Hematopoietic multipotent progenitor cell (in vitro differentiated cells): ENCODE measurements at regions not wholly inside any gene's neighbourhood (a gene's known extent, or its start where the extent isn't known, plus 50 kb on each side); places are given as distances from the start of the nearest gene placed in this dataset.

ENCODE experiments used
- DNase-seq, 3 donors: peaks; one replicate each; pipeline ENCODE4 v3.0.0-alpha.2; 2011 to 2015; ENCODE audit warnings: low read depth in 2 of 3, low spot score in 2 of 3

DNA sequence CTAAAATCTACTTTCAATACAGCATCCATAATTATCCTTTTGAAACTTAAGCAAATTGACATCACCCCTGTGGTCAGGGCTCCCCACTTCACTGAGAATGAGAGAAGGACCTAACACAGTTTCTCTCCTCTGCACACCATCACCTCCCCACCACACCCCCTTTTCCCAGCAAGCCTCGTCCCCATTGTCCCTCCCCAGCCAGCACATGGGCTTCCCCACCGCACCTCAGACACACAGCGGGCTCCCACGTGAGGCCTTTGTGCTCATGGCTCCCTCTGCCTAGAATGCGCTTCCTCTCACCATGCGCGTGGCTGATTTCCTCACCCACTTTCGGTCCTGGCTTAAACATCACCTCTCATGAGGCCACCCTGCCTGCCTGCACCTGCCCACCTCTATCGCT is 639.0 kb upstream of the FRG1 start:
- DNase-seq, result no peak

DNA sequence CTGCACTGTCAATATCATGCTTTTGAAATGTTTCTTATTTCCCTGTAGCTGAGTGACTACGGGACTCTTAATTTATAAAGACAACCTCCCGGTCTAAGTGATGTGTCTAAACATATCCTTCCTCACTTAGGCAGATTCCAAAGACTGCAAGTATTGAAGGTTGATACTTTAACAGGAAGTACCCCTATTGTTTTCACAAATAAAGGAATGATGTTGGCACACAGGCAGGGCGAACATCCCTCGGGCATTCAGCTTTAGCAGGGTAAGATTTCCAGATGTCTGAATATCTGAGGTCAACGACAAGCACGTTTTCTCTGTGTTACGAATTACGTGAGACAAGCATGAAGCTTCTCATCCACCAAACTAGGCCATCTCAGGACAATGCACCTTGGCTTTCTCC is 638.0 kb upstream of the FRG1 start:
- no peak for DNase-seq

DNA sequence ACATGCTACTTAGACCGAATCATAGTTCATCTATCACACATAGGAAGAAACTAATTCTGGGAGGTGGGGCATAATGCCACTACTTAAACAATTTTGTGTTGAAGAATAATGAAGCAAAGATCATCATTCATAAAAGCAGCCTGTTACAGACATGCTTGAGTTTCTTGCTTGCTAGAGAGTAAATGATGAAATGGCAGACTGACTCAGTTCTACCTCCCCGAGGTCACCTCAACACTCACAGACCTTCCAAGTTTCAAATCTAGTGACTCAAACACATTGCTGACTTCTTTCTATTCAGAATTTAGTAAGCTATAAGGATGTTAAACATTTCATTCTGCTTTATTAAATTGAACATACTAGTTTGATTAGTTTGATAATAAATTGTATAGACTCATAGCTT is 636.5 kb upstream of the FRG1 start:
- DNase-seq, result no peak

DNA sequence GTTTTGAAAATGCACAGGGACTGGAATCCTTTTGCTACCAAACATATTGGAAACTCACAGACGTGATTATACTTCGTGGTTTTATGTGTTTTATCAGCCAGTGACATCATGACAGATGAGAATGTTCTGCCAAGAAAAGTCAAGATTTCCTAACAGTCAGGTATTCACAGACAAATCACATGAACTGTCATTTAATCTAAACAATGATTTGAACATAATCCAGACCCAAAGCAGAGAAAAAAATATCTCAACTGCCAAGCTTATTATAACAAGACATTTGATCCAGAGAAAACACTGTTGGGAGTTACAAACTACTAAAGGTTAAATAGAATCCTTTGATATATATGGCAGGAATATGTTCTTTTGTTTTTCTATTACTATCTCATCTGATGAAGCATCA is 635.9 kb upstream of the FRG1 start:
- no peak for DNase-seq

DNA sequence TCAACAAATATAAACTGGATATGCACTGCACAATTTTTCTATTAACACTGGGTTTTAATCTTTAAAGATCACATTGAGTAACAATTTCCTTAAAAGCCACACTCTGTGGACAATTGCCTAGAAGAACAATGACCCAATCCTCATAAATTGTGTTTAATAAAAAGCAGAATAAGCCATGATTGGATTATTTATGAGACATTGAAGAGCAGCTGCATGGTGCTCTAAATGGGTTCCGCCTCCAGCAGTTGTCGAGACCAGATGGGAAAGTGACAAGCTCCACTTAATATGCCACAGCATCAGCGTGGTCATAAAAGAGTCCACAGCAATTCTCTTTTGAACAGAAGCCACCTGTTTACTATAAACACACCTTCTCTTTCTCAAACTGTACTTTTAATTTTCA is 635.2 kb upstream of the FRG1 start:
- peak in 1 of 3 donors; percentile 29 for DNase-seq

DNA sequence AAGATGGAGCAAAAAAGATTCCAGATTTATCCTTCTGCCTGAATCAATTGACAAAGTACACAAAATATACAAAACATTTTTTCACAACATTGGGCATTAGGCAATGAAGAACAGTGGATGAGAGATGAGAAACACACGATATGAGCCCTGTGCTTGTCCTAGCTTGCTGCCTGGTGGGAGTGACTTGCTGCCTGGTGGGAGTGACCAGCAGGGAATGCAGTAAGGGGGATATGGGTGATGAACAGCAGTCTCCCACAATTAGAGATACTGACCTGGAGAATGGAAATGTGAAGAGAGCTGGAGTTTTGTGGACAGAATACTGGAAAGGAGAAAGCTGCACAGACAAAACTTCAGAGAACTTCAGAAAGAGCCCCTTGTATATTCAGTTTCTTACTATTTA is 629.4 kb upstream of the FRG1 start:
- DNase-seq, result no peak

DNA sequence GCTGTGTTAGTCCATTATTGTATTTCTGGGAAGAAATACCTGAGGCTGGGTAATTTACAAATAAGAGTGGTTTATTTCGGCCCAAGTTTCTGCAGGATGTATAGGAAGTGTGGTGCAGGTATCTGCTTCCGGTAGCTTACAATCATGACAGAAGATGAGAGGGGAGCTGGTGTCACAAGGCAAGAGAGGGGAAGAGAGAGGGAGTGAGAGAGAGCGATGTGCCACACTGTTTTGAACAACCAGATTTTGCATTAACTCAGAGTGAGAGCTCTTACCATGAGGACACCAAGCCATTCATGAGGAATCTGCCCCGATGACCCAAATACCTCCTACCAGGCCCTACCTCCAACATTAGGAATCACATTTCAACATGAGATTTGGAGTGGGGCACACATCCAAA is 627.6 kb upstream of the FRG1 start:
- DNase-seq, result no peak

DNA sequence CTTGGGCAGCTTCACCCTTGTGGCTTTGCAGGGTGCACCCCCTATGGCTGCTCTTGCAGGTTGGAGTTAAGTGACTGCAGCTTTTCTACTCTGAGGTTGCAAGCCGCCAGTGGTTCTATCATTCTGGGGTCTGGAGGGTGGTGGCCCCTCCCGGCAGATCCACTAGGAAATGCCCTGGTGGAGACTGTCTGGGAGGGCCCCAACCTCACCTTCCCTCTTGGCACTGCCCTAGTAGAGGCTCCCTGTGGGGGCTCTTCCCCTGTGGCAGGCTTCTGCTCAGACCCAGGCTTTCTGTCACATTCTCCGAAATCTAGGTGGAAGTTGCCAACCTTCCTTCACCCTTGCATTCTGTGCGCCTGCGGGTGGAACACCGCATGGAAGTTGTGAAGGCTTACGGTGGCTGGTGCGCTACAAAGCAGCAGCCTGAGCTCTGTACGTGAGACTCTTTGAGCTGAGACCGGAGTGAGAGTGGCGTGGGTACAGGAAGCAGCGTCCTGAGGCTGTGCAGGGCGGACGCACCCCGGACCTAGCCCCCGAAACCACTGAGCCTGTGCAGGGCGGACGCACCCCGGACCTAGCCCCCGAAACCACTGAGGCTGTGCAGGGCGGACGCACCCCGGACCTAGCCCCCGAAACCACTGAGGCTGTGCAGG is 626.7 kb upstream of the FRG1 start:
- no peak for DNase-seq

DNA sequence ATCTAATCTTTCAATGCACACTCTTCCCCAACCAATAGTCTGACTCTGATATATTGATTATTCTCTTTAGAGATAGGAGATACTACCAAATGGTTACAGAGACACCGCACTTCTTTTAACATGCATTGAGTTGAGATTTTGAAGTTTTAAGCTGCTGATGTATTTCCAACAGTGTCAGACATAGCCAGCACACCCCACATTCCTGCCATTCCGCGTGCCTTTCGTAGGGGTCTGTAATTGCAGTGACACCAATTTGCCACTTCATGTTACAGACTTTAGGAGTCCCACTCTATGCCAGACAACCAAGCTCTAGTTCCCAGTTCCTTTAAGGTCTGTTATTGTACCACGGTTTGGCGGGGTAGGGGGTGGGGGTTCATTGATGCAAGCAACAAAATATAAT is 618.2 kb upstream of the FRG1 start:
- DNase-seq, result no peak

DNA sequence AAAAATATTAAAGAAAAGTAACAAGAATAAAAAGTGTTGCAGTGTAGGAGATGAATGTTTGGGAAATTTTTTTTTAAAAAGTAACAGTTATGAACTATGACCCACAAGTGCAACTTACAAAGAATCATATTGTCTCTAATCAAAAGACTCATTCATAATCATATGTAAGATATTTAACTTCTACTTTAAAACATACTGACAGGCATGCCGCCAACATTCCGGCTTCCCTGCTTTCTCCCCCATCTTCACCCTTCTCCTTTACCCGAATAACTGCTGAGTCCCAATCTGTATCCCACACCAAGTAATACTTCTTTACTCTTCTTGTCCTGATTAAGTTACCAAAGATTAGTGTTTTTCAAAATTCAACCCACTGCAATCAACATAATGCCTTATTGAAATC is 598.8 kb upstream of the FRG1 start:
- DNase-seq, result no peak

DNA sequence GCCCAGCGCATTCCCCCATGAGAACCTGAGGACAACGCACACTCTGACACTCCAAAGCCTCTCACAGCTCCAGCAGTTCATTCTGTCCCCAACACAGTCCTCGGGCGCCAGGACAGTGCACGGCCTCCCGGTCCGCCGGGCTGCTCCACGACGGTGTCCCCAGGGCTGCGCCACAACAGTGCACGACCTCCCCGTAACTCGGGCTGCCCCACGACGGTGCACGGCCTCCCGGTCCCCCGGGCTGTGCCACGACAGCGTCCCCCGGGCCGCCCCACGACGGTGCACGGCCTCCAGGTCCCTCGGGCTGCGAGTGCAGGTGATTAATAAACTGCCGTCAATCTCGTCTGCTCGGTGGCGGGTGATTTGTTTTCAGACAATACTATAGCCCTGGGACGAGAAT is 585.1 kb upstream of the FRG1 start:
- no peak for DNase-seq

DNA sequence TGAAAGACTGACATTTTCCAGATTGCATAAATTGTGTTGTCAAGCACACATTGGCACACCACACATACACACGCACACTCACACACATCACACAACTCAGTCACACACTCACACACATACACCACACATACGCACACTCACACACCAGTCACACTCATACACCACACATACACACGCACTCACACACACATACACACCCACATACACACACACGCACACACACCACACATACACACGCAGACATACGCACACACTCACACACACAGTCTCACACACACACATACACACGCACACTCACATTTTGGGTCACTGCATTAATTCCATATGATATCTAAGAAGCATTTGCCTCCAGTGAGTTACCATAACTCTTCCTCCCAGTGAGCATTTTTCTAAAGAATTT is 578.3 kb upstream of the FRG1 start:
- DNase-seq, result no peak

DNA sequence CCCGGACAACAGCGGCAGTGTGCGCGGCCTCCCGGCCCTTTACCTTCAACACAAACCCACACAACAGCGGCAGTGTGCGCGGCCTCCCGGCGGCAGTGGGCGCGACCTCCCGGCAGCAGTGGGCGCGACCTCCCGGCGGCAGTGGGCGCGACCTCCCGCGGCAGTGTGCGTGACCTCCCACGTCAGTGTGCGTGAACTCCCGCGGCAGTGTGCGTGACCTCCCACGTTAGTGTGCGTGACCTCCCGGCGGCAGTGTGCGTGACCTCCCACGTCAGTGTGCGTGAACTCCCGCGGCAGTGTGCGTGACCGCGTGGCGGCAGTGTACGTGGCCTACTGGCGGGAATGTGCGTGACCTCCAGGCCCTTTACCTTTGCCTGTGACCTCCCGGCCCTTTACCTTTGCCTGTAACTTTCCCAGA is 576.6 kb upstream of the FRG1 start:
- no peak for DNase-seq

DNA sequence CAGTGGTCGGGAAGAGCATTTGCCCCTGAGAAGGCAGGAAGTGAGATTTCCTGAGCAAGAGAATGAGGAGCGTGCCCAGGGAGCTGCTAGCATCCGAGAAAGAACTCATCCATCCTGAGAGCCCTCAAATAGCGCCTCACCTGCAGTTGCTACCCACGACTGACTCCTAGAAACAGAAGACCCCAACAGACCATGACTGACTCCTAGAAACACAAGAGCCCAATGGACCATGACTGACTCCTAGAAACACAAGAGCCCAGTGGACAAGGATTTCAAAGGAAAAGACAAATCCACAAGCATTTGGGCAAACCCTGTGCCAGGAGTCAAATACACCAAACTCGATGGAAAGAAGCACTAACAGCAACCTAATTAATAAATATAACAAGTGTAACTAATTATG is 575.2 kb upstream of the FRG1 start:
- no peak for DNase-seq

DNA sequence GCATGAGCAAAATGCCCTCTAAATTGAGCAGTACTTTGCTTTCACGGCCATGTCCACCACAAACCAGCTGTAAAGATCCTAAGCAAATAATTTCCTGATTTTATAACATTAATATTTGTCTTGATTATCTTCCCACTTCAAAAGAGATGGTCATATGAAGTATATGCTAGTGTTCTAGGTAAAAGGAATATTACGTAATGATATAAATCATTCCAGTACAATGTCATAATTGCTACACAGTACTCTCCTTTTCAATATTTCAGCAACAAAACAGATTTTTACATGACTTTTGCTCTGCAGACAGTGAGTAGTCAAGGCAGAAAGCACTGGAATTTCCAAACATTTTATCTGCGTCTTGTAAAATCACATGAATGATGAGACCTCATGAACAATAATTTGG is 572.8 kb upstream of the FRG1 start:
- DNase-seq, result no peak

DNA sequence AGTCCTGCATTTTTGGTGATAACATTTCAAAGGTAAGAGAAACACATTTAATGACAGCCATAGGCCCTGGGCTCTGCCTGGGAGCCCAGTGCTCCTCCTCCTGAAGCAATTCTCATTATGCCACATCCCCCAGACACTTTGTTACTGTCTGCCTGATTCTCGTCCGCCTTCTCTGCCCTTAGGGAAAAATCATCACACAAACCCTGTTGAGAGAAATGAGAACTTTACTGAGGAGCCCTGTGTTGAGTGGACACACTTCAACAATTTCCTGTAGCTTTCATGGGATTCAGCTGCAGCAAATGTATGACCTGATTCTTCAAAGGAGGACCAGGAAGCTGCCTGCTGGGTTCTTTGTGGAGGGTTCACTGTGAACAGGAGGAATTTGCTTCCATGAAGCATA is 566.5 kb upstream of the FRG1 start:
- DNase-seq, result no peak

DNA sequence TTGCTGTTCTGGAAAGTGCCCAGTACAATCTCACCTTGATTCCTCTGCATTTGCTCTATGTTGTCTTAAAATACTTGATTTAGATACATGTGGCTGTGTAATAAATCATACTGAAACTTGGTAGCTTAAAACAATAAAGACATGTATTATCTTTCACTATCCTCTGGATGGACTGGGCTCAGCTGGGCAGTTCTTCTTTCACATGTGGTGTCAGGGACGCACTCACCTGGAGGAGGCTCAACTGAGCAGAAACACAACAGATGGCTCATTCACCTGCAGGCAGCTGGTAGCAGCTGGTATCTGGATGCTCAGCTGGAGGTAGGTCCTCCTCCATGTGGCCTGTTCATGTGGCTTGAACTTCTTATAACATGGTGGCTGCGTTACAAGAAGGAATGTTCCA is 563.8 kb upstream of the FRG1 start:
- no peak for DNase-seq

DNA sequence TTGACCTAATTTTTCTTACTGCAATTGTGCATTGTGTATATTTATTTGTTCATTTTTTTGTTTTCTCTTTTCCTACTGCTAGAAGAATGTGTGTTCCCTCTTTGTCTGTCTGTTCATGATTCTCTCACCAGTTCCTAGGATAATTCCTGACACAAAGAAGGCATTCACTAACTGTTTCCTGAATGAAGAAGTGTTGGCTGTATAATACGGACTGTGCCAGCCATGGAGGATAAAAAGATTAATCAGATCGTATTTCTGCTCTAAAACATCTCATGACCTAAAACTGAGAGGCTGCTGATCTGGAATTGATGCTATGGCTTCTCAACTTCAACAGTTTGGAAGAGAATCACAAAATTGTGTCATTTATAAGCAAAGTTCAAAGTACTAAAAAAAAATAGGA is 563.1 kb upstream of the FRG1 start:
- no peak for DNase-seq

DNA sequence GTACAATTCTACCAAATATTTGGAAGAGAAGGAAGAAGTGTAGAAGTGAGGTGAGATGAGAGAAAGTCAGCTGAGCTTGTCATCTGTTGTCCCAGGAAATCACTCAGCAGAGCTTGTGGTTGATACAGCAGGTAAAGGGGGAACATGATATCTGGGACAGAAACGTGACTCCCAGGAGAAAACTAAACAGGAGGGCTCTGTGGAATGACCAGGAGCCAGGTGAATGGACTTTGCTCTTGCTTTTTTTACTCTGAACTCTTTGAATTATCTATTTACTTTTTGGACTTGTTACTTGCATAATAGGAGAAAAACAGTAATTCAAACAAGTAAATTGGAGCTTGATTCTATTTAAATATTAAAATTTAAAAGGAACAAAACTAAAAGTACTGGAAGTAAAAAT is 555.6 kb upstream of the FRG1 start:
- no peak for DNase-seq

DNA sequence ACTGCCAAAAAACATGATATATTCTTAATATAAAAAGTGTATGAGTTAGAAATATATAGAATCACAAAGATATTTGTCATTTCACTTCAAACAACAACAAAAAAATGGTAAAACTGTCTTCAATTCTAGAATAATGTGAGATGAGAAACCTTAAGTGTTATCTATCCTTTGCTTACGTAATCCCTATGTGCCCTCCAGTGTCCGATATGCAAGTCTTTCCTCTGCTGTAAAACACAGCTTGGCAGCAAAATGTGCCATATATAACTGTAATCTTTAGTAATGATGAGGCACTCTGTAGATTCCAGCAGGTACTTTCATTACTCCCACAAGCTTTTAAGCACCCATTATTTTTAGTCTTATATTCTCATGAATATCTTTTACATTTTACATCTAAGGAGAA is 555.1 kb upstream of the FRG1 start:
- DNase-seq, result no peak

DNA sequence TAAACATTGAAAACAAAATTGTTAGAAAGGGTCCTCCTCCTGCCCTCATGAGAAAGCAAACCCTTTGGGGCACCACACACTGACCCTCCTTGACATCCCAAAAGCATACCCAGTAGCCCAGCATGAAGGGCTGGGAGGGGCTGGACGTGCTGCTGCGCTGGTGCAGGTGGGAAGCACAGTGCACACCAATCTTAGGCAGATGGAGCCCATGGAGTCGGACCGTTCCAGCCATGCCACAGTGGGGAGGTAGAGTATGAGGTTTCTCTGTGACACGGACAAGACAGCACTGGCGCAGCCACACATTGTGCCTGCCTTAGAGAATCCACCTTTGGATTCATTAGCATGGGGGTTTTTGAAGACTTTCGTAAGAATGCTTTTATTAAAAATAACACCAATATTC is 544.2 kb upstream of the FRG1 start:
- DNase-seq, result no peak

DNA sequence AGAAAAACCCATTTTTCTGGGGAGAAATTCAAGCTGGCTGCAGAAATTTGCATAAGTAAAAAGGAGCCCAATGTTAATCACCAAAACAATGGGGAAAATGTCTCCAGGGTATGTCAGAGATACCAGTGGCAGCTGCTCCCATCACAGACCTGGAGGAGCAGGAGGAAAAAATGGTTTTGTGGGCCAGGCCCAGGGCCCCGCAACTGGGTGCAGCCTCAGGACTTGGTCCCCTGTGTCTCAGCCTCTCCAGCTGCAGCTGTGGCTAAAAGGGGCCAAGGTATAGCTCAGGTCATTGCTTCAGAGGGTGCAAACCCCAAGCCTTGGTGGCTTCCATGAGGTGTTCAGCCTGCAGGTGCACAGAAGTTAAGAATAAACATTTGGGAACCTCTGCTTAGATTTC is 536.4 kb upstream of the FRG1 start:
- no peak for DNase-seq

DNA sequence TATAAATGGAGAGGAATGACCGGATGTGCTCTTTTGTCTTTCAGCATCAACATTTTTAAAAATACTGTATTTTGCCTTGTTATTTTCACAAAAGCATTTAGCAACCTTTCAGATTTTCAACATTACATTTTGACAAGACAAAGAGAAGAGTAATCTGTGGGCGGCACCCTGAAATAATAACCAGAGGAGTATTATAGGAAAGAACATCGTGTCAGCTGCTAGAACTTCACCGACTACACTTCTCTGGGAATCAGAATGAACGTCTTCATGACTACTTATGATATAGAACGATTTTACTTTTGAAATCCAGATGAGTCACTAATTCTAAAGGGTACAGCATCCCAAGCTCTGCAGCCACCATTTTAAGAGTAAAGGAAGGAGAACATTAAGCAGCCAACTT is 531.5 kb upstream of the FRG1 start:
- no peak for DNase-seq

DNA sequence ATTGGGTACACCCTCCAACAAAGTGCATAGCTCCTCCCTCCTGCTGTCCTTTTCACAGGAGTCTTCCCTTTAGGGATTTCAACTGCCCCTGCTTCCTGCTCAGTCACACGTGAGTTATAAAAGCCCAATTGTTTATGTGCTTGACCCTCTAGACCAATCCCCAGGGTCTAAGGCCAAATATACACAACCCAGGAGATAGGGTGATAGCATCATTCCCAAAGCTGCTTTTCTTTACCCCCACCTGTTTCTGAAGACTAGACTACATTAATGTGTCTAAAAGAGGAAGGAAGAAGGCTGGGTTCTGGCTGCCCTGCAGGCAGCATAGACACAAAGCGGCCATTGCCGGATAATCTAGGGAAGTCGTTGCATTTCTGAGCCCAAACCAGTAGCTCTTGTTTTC is 526.7 kb upstream of the FRG1 start:
- DNase-seq, result no peak
